ENCODE measurements at regions not wholly inside any gene's neighbourhood (a gene's known extent, or its start where the extent isn't known, plus 50 kb on each side); places are given as distances from the start of the nearest gene placed in this dataset.

GRCh38 chr14:53652068-53652467 lies 304.6 kb downstream of the BMP4 start:
- ChIA-PET CTCF (no interaction called here), POLR2A (no interaction called here)
- TF ChIP-seq CTCF (IDR thresholded peaks at IDR 0.05; ENCODE audit: low read depth, low read length) = no peak
- DNase-seq (ENCODE audit: low read depth, low spot score) = no peak
- Histone ChIP-seq H3K4me3 (ENCODE audit: low read depth, low read length) (no peak overlapping the region), H3K27me3 (ENCODE audit: control insufficient read depth, insufficient read depth, low read length) (peaks cover 5% of the 10 kb centered on the region), H3K27ac (ENCODE audit: low read depth, low read length) (no peak overlapping the region), H3K9me3 (ENCODE audit: control insufficient read depth, insufficient read depth, low read length) (no peaks in the 10 kb centered on the region)

- Histone ChIP-seq H3K4me3 (ENCODE audit: low read depth, low read length) (no peak overlapping the region), H3K27ac (ENCODE audit: low read depth, low read length) (no peak overlapping the region), H3K9me3 (ENCODE audit: control insufficient read depth, insufficient read depth, low read length) (no peaks in the 10 kb centered on the region), H3K27me3 (ENCODE audit: control insufficient read depth, insufficient read depth, low read length) (peaks cover 5% of the 10 kb centered on the region)
- DNase-seq (ENCODE audit: low read depth, low spot score) = no peak
- POLR2A ChIA-PET = no interaction called here
- CTCF ChIA-PET = no interaction called here
- no peak for TF ChIP-seq CTCF (IDR thresholded peaks at IDR 0.05; ENCODE audit: low read depth, low read length)
These were observed 305.4 kb downstream of the BMP4 start for GRCh38 chr14:53651096-53651740.

GRCh38 chr14:53646925-53647324 lies 309.7 kb downstream of the BMP4 start:
- Histone ChIP-seq H3K9me3 (ENCODE audit: control insufficient read depth, insufficient read depth, low read length) (no peaks in the 10 kb centered on the region), H3K4me3 (ENCODE audit: low read depth, low read length) (no peak overlapping the region), H3K27me3 (ENCODE audit: control insufficient read depth, insufficient read depth, low read length) (no peaks in the 10 kb centered on the region), H3K27ac (ENCODE audit: low read depth, low read length) (no peak overlapping the region)
- no peak for DNase-seq (ENCODE audit: low read depth, low spot score)
- ChIA-PET POLR2A (no interaction called here), CTCF (no interaction called here)
- TF ChIP-seq CTCF (IDR thresholded peaks at IDR 0.05; ENCODE audit: low read depth, low read length) = no peak

- ChIA-PET POLR2A (no interaction called here), CTCF (interaction anchor here (0.9 kb wide), 1 partner anchor 534 kb away, joined by 3 read pairs; no protein-coding TSS in a partner anchor)
- no peak for DNase-seq (ENCODE audit: low read depth, low spot score)
- H3K4me3 ChIP-seq (ENCODE audit: low read depth, low read length) = no peak overlapping the region
- H3K27me3 ChIP-seq (ENCODE audit: control insufficient read depth, insufficient read depth, low read length) = peaks cover 8% of the 10 kb centered on the region
- no peaks in the 10 kb centered on the region for H3K9me3 ChIP-seq (ENCODE audit: control insufficient read depth, insufficient read depth, low read length)
- no peak for TF ChIP-seq CTCF (IDR thresholded peaks at IDR 0.05; ENCODE audit: low read depth, low read length)
- H3K27ac ChIP-seq (ENCODE audit: low read depth, low read length) = no peak overlapping the region
These were observed 315.9 kb downstream of the BMP4 start for GRCh38 chr14:53640695-53641094.

- H3K4me3 ChIP-seq (ENCODE audit: low read depth, low read length) = no peak overlapping the region
- DNase-seq (ENCODE audit: low read depth, low spot score) = no peak
- H3K27me3 ChIP-seq (ENCODE audit: control insufficient read depth, insufficient read depth, low read length) = peaks cover 8% of the 10 kb centered on the region
- H3K27ac ChIP-seq (ENCODE audit: low read depth, low read length) = no peak overlapping the region
- CTCF ChIA-PET = no interaction called here
- no peak for TF ChIP-seq CTCF (IDR thresholded peaks at IDR 0.05; ENCODE audit: low read depth, low read length)
- H3K9me3 ChIP-seq (ENCODE audit: control insufficient read depth, insufficient read depth, low read length) = no peaks in the 10 kb centered on the region
- POLR2A ChIA-PET = interaction anchor here (0.6 kb wide), 1 partner anchor 140 kb away, joined by 4 read pairs; no protein-coding TSS in a partner anchor
These were observed 317.7 kb downstream of the BMP4 start for GRCh38 chr14:53638966-53639365.
